ENCODE measurements at regions not wholly inside any gene's neighbourhood (a gene's known extent, or its start where the extent isn't known, plus 50 kb on each side); places are given as distances from the start of the nearest gene placed in this dataset.

GRCh38 chr2:236719192-236719635, 149.6 kb downstream of the ACKR3 start:
- Histone ChIP-seq H3K27ac (no peak overlapping the region), H3K9me3 (no peaks in the 10 kb centered on the region), H3K4me3 (no peak overlapping the region), H3K27me3 (peaks cover 4% of the 10 kb centered on the region), H3K36me3 (no peaks in the 10 kb centered on the region), H3K4me1 (peaks cover 0 to under 1% (median 0%) of the 10 kb centered on the region in 4 donors)
- 73% methylated on average over 9 of the region's 9 CpGs; no CpG with 5 or more reads in 1 of the 2 donors for WGBS, 2 donors (ENCODE audit: low coverage in 1 of 2)
- no peak for TF ChIP-seq POLR2A (IDR thresholded peaks at IDR 0.05)
- TF ChIP-seq EP300 (IDR thresholded peaks at IDR 0.05; ENCODE audit: low read depth), result no peak
- in situ Hi-C loops (cut with MboI; ENCODE audit: low pct_ligation_motif_present in 1 of 4, low pct_unique_long_range_greater_than_20kb in 1 of 4, low sequenced_read_pairs in 3 of 4), result no loop called here
- intact Hi-C loops (cut with DNase I; ENCODE audit: low total_unique reads), result no loop called here
- DNase-seq, result no peak

GRCh38 chr2:236720974-236721540, 151.4 kb downstream of the ACKR3 start:
- Histone ChIP-seq H3K27ac (no peak overlapping the region), H3K27me3 (no peaks in the 10 kb centered on the region), H3K36me3 (no peaks in the 10 kb centered on the region), H3K4me1 (no peaks in the 10 kb centered on the region), H3K9me3 (no peaks in the 10 kb centered on the region), H3K4me3 (no peak overlapping the region)
- DNase-seq, result no peak
- WGBS, 2 donors (ENCODE audit: low coverage in 1 of 2), result 67 to 85% methylated on average over 6 to 15 of the region's 15 CpGs
- in situ Hi-C loops (cut with MboI; ENCODE audit: low pct_ligation_motif_present in 1 of 4, low pct_unique_long_range_greater_than_20kb in 1 of 4, low sequenced_read_pairs in 3 of 4), result no loop called here
- no peak for TF ChIP-seq POLR2A (IDR thresholded peaks at IDR 0.05)
- TF ChIP-seq, protein P1, sequence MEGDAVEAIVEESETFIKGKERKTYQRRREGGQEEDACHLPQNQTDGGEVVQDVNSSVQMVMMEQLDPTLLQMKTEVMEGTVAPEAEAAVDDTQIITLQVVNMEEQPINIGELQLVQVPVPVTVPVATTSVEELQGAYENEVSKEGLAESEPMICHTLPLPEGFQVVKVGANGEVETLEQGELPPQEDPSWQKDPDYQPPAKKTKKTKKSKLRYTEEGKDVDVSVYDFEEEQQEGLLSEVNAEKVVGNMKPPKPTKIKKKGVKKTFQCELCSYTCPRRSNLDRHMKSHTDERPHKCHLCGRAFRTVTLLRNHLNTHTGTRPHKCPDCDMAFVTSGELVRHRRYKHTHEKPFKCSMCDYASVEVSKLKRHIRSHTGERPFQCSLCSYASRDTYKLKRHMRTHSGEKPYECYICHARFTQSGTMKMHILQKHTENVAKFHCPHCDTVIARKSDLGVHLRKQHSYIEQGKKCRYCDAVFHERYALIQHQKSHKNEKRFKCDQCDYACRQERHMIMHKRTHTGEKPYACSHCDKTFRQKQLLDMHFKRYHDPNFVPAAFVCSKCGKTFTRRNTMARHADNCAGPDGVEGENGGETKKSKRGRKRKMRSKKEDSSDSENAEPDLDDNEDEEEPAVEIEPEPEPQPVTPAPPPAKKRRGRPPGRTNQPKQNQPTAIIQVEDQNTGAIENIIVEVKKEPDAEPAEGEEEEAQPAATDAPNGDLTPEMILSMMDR (IDR thresholded peaks at IDR 0.05), result no peak
- TF ChIP-seq EP300 (IDR thresholded peaks at IDR 0.05; ENCODE audit: low read depth), result no peak
- no peak for TF ChIP-seq POLR2AphosphoS5 (IDR thresholded peaks at IDR 0.05)
- intact Hi-C loops (cut with DNase I; ENCODE audit: low total_unique reads), result no loop called here

DNA sequence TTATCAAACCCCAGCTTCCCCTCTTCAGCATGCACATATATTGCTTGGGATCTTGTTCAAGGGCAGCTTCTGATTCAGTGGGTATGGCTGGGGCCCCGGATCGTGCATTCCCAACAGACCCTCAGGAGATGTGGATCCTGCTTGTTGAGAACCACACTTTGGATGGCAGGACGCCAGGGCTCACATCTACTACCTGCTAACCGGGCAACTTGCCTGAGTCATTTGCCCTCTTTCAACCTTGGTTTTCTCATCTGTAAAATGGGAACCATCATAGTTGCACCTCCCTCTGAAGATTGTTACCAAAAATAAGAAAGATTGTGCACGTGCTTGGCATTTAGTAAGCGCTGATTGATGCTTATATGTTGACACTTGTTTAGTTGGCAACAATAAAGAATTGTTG, 154.6 kb downstream of the ACKR3 start:
- no peaks in the 10 kb centered on the region for H3K4me1 ChIP-seq
- no peaks in the 10 kb centered on the region for H3K27me3 ChIP-seq
- H3K9me3 ChIP-seq, result no peaks in the 10 kb centered on the region
- H3K36me3 ChIP-seq, result no peaks in the 10 kb centered on the region
- TF ChIP-seq, protein P1 (IDR thresholded peaks at IDR 0.05), result no peak
- TF ChIP-seq POLR2AphosphoS5 (IDR thresholded peaks at IDR 0.05) (no peak), EP300 (IDR thresholded peaks at IDR 0.05; ENCODE audit: low read depth) (no peak), POLR2A (IDR thresholded peaks at IDR 0.05) (no peak)
- intact Hi-C loops (cut with DNase I; ENCODE audit: low total_unique reads), result no loop called here
- no peak overlapping the region for H3K4me3 ChIP-seq
- no peak overlapping the region for H3K27ac ChIP-seq
- no peak for DNase-seq
- WGBS, 2 donors (ENCODE audit: low coverage in 1 of 2), result 81% methylated on average over 6 of the region's 6 CpGs; no CpG with 5 or more reads in 1 of the 2 donors
- in situ Hi-C loops (cut with MboI; ENCODE audit: low pct_ligation_motif_present in 1 of 4, low pct_unique_long_range_greater_than_20kb in 1 of 4, low sequenced_read_pairs in 3 of 4), result no loop called here

GRCh38 chr2:236726701-236727450, 157.3 kb downstream of the ACKR3 start:
- H3K27ac ChIP-seq, result no peak overlapping the region
- H3K4me1 ChIP-seq, result peaks cover 0 to 3% (median 0%) of the 10 kb centered on the region in 4 donors
- H3K9me3 ChIP-seq, result no peaks in the 10 kb centered on the region
- intact Hi-C loops (cut with DNase I; ENCODE audit: low total_unique reads) (no loop called here), in situ Hi-C loops (cut with MboI; ENCODE audit: low pct_ligation_motif_present in 1 of 4, low pct_unique_long_range_greater_than_20kb in 1 of 4, low sequenced_read_pairs in 3 of 4) (no loop called here)
- no peaks in the 10 kb centered on the region for H3K36me3 ChIP-seq
- WGBS, 2 donors (ENCODE audit: low coverage in 1 of 2), result 89% methylated on average over 14 to 20 of the region's 20 CpGs
- no peaks in the 10 kb centered on the region for H3K27me3 ChIP-seq
- H3K4me3 ChIP-seq, result no peak overlapping the region
- DNase-seq, result no peak
- TF ChIP-seq POLR2A (IDR thresholded peaks at IDR 0.05) (no peak), POLR2AphosphoS5 (IDR thresholded peaks at IDR 0.05) (no peak), EP300 (IDR thresholded peaks at IDR 0.05; ENCODE audit: low read depth) (no peak)
- TF ChIP-seq, protein P1 (IDR thresholded peaks at IDR 0.05), result no peak
